Mesendoderm (in vitro differentiated cells): ENCODE measurements at regions not wholly inside any gene's neighbourhood (a gene's known extent, or its start where the extent isn't known, plus 50 kb on each side); places are given as distances from the start of the nearest gene placed in this dataset.

Experiments
- DNase-seq: peaks from one replicate; pipeline ENCODE4 v3.0.0; 2013
- H2AK5ac ChIP-seq: 2 replicates; pipeline ENCODE4 v1.6.1; 2013; ENCODE audit warnings: low read length, inconsistent platforms
- H2BK120ac ChIP-seq: 2 replicates; pipeline ENCODE4 v1.6.1; 2013; ENCODE audit warnings: low read depth, mild to moderate bottlenecking, low read length, moderate library complexity, mixed read lengths
- H2BK15ac ChIP-seq: replicated peaks from 2 replicates; pipeline ENCODE4 v1.6.1; 2013; ENCODE audit warnings: low read depth, mild to moderate bottlenecking, moderate library complexity
- H2BK5ac ChIP-seq: 2 replicates; pipeline ENCODE4 v1.6.1; 2013; ENCODE audit warnings: low read length, inconsistent platforms
- H3K18ac ChIP-seq: 2 replicates; pipeline ENCODE4 v1.6.1; 2013; ENCODE audit warnings: mild to moderate bottlenecking, low read length, mixed read lengths
- H3K23ac ChIP-seq: one replicate; pipeline ENCODE4 v1.6.1; 2013; ENCODE audit warnings: low read length
- H3K27ac ChIP-seq: 2 replicates; pipeline ENCODE4 v1.5.1; 2013; ENCODE audit warnings: low read depth, mild to moderate bottlenecking, inconsistent platforms, low read length, moderate library complexity
- H3K27me3 ChIP-seq: 2 replicates; pipeline ENCODE4 v1.6.1; 2013; ENCODE audit warnings: low read length, control low read depth, mild to moderate bottlenecking, inconsistent platforms; ENCODE audit not compliant: insufficient read depth, poor library complexity
- H3K36me3 ChIP-seq: 2 replicates; pipeline ENCODE4 v1.6.1; 2013; ENCODE audit warnings: low read length, inconsistent platforms; ENCODE audit not compliant: control insufficient read depth, insufficient read depth
- H3K4ac ChIP-seq: one replicate; pipeline ENCODE4 v1.6.1; 2013; ENCODE audit warnings: low read depth, mild to moderate bottlenecking, low read length, moderate library complexity
- H3K4me1 ChIP-seq: 2 replicates; pipeline ENCODE4 v1.6.1; 2013; ENCODE audit warnings: low read depth, low read length, inconsistent platforms; ENCODE audit not compliant: control insufficient read depth
- H3K4me2 ChIP-seq: 2 replicates; pipeline ENCODE4 v1.6.1; 2013; ENCODE audit warnings: low read length
- H3K4me3 ChIP-seq: 2 replicates; pipeline ENCODE4 v1.5.1; 2013; ENCODE audit warnings: mild to moderate bottlenecking, low read length
- H3K56ac ChIP-seq: one replicate; pipeline ENCODE4 v1.6.1; 2013; ENCODE audit warnings: low read length
- H3K79me1 ChIP-seq: 2 replicates; pipeline ENCODE4 v1.6.1; 2013; ENCODE audit warnings: low read length, inconsistent platforms
- H3K79me2 ChIP-seq: 2 replicates; pipeline ENCODE4 v1.6.1; 2013; ENCODE audit warnings: mild to moderate bottlenecking, low read length; ENCODE audit not compliant: control insufficient read depth, insufficient read depth
- H3K9ac ChIP-seq: 2 replicates; pipeline ENCODE4 v1.6.1; 2013; ENCODE audit warnings: low read length, inconsistent platforms
- H4K5ac ChIP-seq: one replicate; pipeline ENCODE4 v1.6.1; 2013; ENCODE audit warnings: low read length
- H4K8ac ChIP-seq: one replicate; pipeline ENCODE4 v1.6.1; 2013; ENCODE audit warnings: low read depth, mild to moderate bottlenecking, control low read depth, low read length, moderate library complexity
- WGBS: extraction: QIAGEN DNeasy Blood & Tissue Kit; methylation state at CpG from one replicate; pipeline ENCODE4 v1.1.7; 2013; ENCODE audit warnings: low lambda C conversion rate, missing lambda C conversion rate; ENCODE audit not compliant: insufficient coverage; ENCODE audit errors: extremely low coverage; 5-methylcytosine and 5-hydroxymethylcytosine counted together

DNA sequence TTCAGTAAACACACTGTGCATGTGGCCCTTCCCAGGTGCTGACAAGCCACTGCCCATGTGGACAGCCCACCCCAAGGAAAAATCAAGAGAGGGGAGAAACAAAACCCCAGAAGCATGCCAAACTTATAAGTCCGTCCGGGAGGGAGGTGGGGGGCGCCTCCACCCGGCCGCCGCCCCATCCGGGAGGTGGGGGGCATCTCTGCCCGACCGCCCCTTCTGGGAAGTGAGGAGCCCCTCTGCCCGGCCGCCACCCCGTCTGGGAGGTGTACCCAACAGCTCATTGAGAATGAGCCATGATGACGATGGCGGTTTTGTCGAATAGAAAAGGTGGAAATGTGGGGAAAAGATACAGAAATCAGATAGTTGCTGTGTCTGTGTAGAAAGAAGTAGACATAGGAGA is 53.8 kb upstream of the C2CD4B start:
- no peak overlapping the region for H2BK120ac ChIP-seq
- no peak overlapping the region for H3K27ac ChIP-seq
- no peak for DNase-seq
- no peak overlapping the region for H3K9ac ChIP-seq
- no CpG with 5 or more reads among the region's 15 CpGs for WGBS
- H3K4ac ChIP-seq: no peak overlapping the region
- H3K27me3 ChIP-seq: no peaks in the 10 kb centered on the region
- no peaks in the 10 kb centered on the region for H3K36me3 ChIP-seq
- H4K5ac ChIP-seq: no peak overlapping the region
- no peak overlapping the region for H3K18ac ChIP-seq
- no peaks in the 10 kb centered on the region for H3K4me1 ChIP-seq
- no peaks in the 10 kb centered on the region for H3K79me2 ChIP-seq
- no peak overlapping the region for H3K4me3 ChIP-seq
- no peak overlapping the region for H4K8ac ChIP-seq
- no peaks in the 10 kb centered on the region for H3K79me1 ChIP-seq
- no peak overlapping the region for H3K56ac ChIP-seq
- no peak overlapping the region for H3K23ac ChIP-seq
- H2AK5ac ChIP-seq: no peak overlapping the region
- H2BK15ac ChIP-seq: no peak overlapping the region
- no peak overlapping the region for H2BK5ac ChIP-seq
- no peak overlapping the region for H3K4me2 ChIP-seq

GRCh38 chr15:62219799-62220198 is 54.7 kb upstream of the C2CD4B start:
- Histone ChIP-seq H3K9ac (no peak overlapping the region), H3K56ac (no peak overlapping the region), H3K79me2 (no peaks in the 10 kb centered on the region), H3K36me3 (no peaks in the 10 kb centered on the region), H3K4me1 (no peaks in the 10 kb centered on the region), H3K27me3 (no peaks in the 10 kb centered on the region), H3K4me2 (no peak overlapping the region), H3K27ac (no peak overlapping the region), H3K79me1 (no peaks in the 10 kb centered on the region), H4K8ac (no peak overlapping the region), H2BK120ac (no peak overlapping the region), H4K5ac (no peak overlapping the region), H2BK15ac (no peak overlapping the region), H2BK5ac (no peak overlapping the region), H3K18ac (no peak overlapping the region), H3K23ac (no peak overlapping the region), H3K4me3 (no peak overlapping the region), H2AK5ac (no peak overlapping the region), H3K4ac (no peak overlapping the region)
- WGBS: no CpG with 5 or more reads among the region's 5 CpGs
- no peak for DNase-seq

DNA sequence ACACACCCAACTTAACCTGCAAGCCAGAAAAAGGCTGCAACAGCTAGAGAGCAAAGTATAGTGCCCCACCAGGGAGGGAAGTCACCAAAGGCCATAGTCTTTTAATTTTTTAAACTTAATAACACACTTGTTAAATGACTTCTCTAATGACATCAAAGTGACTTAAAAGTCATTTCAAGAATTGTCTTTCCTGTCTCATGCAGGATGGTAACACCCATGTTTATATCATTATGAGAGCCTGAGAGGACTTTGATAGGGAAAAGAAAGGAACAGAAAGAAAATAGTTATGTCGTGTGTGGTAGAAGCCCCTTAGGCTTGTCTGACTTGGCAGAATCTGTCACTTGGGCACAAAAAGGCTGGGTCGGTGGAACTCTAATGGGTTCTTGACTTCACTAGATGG is 57.9 kb upstream of the C2CD4B start:
- no peak overlapping the region for H2BK5ac ChIP-seq
- no peaks in the 10 kb centered on the region for H3K79me1 ChIP-seq
- H3K23ac ChIP-seq: no peak overlapping the region
- H3K27me3 ChIP-seq: no peaks in the 10 kb centered on the region
- DNase-seq: no peak
- H2BK120ac ChIP-seq: no peak overlapping the region
- no peak overlapping the region for H3K4me2 ChIP-seq
- no peak overlapping the region for H3K18ac ChIP-seq
- WGBS: no CpG with 5 or more reads among the region's 2 CpGs
- H3K9ac ChIP-seq: no peak overlapping the region
- H3K4me3 ChIP-seq: no peak overlapping the region
- no peak overlapping the region for H4K8ac ChIP-seq
- H4K5ac ChIP-seq: no peak overlapping the region
- H3K56ac ChIP-seq: no peak overlapping the region
- no peak overlapping the region for H2AK5ac ChIP-seq
- H3K4ac ChIP-seq: no peak overlapping the region
- no peak overlapping the region for H2BK15ac ChIP-seq
- no peaks in the 10 kb centered on the region for H3K36me3 ChIP-seq
- H3K79me2 ChIP-seq: no peaks in the 10 kb centered on the region
- H3K27ac ChIP-seq: no peak overlapping the region
- H3K4me1 ChIP-seq: no peaks in the 10 kb centered on the region

GRCh38 chr15:62228604-62229003 is 63.5 kb upstream of the C2CD4B start:
- DNase-seq: no peak
- H2AK5ac ChIP-seq: no peak overlapping the region
- no peak overlapping the region for H3K18ac ChIP-seq
- H3K9ac ChIP-seq: no peak overlapping the region
- H3K4me3 ChIP-seq: no peak overlapping the region
- H3K23ac ChIP-seq: no peak overlapping the region
- no peaks in the 10 kb centered on the region for H3K4me1 ChIP-seq
- no peak overlapping the region for H2BK15ac ChIP-seq
- no peak overlapping the region for H4K8ac ChIP-seq
- no peak overlapping the region for H2BK120ac ChIP-seq
- H3K27me3 ChIP-seq: no peaks in the 10 kb centered on the region
- no peak overlapping the region for H2BK5ac ChIP-seq
- no peak overlapping the region for H3K56ac ChIP-seq
- H3K27ac ChIP-seq: no peak overlapping the region
- no peak overlapping the region for H4K5ac ChIP-seq
- H3K4me2 ChIP-seq: no peak overlapping the region
- no peaks in the 10 kb centered on the region for H3K79me2 ChIP-seq
- no CpG with 5 or more reads among the region's 1 CpG for WGBS
- no peaks in the 10 kb centered on the region for H3K79me1 ChIP-seq
- H3K36me3 ChIP-seq: no peaks in the 10 kb centered on the region
- no peak overlapping the region for H3K4ac ChIP-seq

DNA sequence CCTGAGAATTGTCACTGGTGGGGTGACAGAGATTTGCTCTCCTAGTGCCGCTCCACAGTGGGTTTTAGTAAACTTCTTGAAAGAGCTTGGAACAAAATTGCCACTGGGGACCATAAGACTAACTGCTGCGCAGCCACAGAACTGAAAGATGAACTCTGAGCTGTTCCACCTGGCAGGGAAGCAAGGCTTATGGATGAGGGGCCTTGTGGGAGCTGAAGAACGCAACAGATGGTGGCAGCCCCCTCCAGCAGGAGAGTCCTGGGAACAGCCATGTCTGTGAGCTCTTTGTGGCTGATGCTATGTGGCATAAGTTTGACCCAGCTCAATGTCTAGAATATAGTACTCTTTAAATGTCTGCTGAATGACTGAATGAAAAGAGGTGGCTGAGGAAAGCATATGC is 66.8 kb upstream of the C2CD4B start:
- Histone ChIP-seq H3K56ac (no peak overlapping the region), H3K4me3 (no peak overlapping the region), H3K4me2 (no peak overlapping the region), H3K4ac (no peak overlapping the region), H3K36me3 (no peaks in the 10 kb centered on the region), H3K18ac (no peak overlapping the region), H3K27me3 (no peaks in the 10 kb centered on the region), H2BK15ac (no peak overlapping the region), H3K79me1 (no peaks in the 10 kb centered on the region), H2BK5ac (no peak overlapping the region), H3K23ac (no peak overlapping the region), H3K9ac (no peak overlapping the region), H2AK5ac (no peak overlapping the region), H3K79me2 (no peaks in the 10 kb centered on the region), H2BK120ac (no peak overlapping the region), H3K4me1 (no peaks in the 10 kb centered on the region), H4K5ac (no peak overlapping the region), H3K27ac (no peak overlapping the region), H4K8ac (no peak overlapping the region)
- DNase-seq: no peak
- no CpG with 5 or more reads among the region's 3 CpGs for WGBS
